GM21723 (cell line): ENCODE measurements at regions not wholly inside any gene's neighbourhood (a gene's known extent, or its start where the extent isn't known, plus 50 kb on each side); places are given as distances from the start of the nearest gene placed in this dataset.

Source experiments
- ATAC-seq: cut with Tn5 transposase; IDR thresholded peaks from one replicate; pipeline ENCODE4 v1.9.1; 2021; ENCODE audit warnings: mild to moderate bottlenecking, moderate library complexity; ENCODE audit not compliant: unreplicated experiment

GRCh38 chr5:173689171-173689736, 72.8 kb upstream of the BOD1 start:
- ATAC-seq: no peak

- peak; percentile 50 for ATAC-seq
These were observed 73.4 kb upstream of the BOD1 start for GRCh38 chr5:173689737-173690360.

DNA sequence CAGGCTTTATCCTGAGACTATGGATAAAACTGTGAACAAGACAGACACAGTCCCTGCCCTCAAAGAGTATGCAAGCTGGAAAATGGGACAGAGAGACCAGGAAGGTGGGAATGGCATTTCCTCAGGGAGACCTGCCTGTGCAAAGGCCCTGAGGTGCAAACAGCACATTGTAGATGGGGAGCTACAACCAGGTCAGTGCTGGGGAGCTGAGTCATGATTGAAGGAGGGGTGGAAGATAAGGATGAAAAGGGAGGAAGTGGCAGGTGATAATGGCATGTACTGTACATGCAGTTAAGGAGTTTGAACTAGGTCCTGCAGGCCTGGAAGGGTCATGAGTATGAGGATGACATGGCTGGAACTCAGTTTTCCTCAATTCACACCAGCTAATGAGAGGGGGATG, 75.5 kb upstream of the BOD1 start:
- no peak for ATAC-seq

DNA sequence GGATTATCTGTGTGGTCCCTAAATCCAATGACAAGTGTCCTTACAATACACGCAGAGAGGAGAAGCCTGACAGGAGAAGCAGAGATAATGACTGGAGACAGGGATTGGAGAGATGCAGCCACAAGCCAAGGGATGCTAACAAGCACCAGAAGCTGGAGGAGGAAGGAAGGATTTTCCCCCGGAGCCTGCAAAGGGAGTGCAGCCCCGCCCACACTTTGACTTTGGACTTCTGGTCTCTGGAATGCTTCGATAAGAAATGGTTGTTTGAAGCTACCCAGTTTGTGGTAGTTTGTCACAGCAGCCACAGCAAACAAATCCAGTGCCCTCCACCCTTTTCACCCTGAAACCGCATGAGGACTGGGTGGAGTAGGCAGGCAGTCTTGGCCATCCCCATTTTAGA, 77.2 kb upstream of the BOD1 start:
- ATAC-seq: no peak

DNA sequence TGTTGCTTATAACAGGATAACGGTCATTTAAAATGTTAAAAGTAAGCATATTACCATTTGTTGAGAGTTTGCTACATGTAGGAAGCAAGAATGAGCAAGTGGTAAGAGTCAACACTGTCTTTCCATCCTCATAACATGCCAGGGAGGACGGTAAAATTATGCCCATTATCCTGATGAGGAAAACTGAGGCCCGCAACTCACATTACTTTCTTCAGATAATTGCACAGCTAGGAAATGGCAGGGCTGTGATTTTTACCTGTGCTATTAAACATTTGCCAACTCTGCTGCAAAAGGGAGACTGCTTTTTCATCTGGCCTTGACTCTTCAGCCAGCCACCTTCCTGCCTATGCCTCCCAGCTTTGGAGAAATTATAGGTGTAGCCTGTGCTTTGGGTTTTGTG, 79.8 kb upstream of the BOD1 start:
- ATAC-seq: no peak

DNA sequence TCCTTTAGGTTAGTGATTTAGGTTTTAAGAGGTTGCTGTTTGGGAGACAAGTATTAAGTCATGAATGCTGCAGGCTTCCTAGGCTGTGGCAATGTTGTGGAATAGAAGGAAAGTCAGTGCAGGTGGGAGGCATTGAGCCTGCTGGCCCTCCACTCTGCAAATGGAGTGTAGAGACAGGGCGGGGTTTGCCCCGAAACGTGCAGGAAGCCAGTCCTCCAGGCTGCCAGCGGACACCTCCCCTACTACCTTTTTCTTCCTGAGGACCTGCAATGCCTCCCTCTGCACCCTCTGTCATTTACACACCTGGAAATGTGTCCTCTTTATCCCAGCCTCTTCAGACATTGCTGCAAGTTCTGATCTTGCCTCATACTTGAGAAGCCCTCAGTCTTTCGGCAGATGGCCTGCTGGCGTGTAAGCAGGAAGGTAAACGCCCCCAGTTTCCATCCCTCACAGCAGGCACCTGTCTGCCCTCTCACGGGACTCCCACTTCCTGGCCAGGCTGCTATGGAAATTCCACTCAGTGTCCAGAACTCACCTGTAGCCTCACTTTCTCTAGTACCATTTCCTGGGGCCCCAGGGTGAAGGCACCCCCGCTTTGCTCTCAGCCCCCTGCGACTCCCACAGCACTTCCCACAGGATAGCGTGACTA, 81.6 kb upstream of the BOD1 start:
- peak; percentile 57 for ATAC-seq

DNA sequence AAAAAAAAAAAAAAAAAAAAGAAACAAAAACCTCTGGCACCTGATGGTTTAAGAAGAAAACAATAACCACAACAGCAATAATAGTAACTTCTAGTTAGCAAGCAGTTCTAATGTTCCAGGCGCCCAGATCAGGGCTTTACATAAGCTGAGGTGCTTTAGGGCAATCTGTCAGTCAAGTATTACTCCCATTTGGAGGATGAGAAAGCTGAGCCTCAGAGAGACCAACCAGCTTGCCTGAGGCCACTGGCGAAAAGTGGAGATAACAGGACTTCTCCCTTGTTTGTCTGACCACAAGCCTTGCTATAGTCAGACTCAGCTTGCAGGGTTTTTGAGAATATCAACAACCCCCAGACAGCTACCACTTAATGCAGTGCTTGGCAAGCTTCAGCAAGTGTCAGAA, 83.5 kb upstream of the BOD1 start:
- no peak for ATAC-seq

- no peak for ATAC-seq
These were observed 87.0 kb upstream of the BOD1 start for GRCh38 chr5:173703466-173703865.

DNA sequence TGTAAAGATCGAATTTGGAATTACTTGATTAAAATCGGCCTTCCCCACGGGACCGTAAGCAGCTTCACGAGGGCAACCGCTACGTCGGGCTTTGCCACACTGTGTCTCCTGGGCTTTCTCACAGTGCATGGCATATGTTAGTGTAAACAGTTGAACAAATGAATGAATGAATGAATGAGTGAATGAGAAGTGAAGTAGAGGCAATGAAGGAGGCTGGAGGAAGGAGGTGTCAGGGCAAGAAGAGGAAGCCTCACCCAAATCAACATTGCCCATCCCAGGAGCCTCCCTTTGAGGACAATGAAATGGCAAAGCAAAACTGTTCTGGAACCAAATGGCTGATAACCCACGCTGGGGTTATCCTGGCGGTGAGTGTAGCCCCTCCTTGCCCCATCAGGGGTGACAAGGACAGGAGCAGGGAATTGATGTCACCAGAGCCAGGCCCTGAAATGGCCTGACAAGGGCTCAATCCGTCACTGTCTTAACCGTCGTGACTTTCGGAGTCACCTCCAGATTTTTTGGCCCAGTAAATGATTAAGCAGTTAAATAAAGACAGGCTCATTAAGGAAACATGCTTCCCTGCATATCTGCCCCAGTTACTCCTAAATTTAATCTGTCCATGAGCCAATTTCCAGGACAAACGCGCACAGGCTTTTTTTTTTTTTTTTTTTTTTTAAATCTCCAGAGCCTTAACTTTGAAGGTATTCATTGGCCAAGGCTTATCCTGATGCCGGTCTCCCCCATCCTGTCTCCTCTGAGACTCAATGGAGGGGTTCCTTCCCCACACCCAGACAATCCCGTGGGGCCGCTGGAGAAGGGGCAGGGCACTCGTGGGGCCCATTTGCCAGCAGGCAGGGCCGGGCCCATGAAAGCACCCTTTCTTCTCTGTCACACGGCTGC, 88.4 kb upstream of the BOD1 start:
- no peak for ATAC-seq

DNA sequence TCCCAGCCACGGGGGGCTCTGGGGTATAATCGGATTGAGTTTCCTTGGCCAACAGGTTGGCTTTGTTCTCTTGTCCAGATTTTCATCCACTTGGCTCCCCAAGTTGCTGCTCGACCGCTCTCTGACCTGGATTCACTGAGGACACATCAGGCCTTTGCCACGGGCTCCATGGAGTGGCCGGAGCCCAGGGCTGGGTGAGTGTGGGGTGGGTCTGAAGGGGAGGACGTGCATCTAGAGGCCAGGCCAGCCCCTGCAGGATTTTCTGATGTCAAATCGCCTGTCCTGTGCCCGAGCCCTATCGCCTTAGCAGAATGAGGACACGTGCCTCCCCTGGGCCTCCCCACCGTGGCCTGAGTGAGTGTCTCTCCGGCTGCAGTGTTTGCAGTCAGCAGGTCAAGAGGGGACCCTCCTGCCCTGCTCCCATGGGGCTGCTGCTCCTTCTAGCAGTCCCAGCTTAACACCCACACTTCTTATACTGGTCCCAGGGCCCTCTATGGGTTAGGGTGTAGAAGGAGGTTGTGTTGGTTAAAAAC, 89.1 kb upstream of the BOD1 start:
- ATAC-seq: no peak

DNA sequence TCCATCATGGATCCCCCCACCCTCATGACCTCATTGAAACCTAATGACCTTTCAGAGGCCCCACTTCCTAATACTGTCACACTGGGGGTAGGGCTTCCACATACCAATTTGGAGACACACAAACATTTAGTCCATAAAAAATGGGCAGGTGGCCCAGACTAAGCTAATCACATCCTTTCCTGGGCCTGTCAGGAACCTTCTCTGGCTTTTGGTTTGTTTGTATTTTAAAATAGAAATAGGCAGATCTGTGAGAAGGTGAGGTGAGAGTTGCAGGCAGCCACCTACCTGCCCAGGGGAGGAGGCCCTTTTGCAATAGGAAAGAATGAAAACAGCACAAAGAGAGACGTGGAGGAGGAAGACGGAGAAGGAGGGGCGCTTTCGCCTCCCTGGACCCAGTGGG, 90.2 kb upstream of the BOD1 start:
- ATAC-seq: no peak

- ATAC-seq: no peak
These were observed 90.9 kb upstream of the BOD1 start for GRCh38 chr5:173707392-173707791.

- no peak for ATAC-seq
These were observed 92.7 kb upstream of the BOD1 start for GRCh38 chr5:173709145-173709544.

GRCh38 chr5:173709761-173710160, 93.3 kb upstream of the BOD1 start:
- ATAC-seq: no peak

GRCh38 chr5:173710528-173710927, 94.1 kb upstream of the BOD1 start:
- no peak for ATAC-seq

DNA sequence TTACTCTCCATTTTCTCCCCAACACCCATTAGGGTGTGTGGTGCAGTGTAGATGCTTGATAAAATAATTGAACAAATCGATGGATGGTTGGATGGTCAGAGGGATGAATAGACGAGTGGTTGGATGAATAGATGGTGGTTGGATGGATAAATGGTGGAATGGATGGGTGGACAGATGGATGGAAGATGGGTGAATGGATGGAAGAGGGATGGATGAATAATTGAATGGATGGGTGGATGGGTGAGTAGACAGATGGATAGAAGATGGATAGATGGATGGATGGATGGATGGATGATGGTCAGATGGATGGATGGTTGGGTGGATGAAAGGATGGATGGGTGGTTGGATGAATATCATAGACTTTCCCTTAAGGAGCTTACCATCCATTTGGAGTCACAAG, 95.0 kb upstream of the BOD1 start:
- no peak for ATAC-seq

GRCh38 chr5:173712609-173713175, 96.2 kb upstream of the BOD1 start:
- no peak for ATAC-seq

DNA sequence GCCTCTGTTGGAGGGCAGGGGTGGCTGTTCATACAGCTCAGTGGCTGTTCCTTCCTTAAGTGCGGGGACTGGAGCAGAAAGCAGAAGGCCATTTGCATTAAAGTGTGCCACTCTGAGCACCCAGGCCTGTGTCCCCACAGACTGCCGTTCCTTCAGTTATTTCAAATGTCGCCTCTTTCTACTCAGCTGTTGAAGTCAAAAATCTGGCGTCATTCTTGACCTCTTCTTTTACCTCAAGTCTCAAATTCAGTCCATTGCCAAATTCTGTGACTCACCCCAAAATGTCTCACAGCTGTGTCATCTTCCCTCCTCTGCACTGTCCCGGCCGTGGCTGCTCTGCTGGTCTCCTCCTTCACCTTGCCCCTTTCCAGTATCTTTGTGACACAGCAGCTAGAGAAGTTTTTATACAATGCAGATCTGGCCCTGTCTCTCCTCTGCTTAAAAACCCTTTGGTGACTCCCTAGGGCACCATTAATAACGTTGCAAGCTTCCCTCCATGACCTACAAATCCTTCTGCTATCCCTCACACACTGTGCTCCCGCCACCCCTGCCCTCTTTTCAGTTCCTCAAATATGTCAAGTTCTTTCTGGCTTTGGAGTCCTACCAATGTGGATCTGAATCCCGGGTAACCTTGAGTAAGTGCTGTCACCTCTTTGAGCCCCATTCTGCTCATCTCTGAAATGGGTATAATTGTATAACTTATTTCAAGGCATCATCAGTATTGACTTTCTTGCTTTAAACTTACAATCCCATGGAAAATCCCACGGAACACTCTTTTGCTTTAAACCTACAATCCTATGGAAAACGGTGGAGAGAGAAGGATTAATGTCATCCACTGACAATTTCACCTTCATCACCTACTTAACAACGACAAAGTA, 98.3 kb upstream of the BOD1 start:
- ATAC-seq: no peak

DNA sequence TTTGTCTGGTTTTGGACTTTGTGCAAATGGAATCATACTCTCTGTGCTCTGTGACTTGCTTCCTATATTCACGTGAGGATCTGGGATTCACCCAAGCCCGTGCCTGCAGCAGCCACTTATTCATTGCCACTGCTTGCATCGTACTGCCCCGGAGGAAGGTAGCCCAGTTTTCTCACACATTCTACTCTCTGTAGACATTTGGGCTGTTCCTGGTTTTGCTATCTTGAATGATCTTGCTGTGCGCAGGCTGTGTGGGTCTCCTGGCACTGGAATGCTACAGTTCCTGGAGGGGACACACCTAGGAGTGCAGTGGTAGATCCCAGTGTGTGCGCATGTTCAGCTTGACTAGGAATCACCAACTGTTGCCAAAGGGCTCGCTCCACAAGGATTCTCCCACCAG, 99.2 kb upstream of the BOD1 start:
- no peak for ATAC-seq

DNA sequence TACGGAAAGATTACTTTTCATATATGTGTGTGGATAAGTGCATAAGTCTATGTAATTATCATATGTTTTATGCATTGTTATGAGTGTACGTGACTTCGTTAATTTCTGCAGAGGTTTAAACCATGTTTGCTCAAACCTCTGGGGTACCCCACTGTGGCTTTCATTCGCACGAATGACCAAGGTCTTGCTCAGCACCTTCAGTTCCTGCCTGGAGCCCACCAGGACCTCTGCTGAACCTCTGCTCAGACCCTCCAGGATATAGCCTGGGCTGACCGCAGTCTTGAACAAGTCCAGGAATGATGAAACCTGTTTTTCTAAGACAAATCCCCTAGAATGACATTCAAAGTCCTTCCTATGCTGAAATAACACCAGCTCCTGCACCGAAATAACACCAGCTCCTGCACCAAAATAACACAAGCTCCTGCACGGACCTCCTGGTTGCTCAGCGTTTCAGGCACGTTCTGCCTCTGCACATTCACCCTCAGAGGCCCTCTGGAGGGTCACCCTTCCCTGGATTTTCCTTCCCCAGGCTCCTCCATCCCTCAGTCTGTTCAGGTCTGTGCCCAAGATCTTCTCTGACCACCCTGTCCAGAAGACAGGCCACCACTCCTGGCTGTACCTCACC, 99.7 kb upstream of the BOD1 start:
- no peak for ATAC-seq
